ENCODE measurements at regions not wholly inside any gene's neighbourhood (a gene's known extent, or its start where the extent isn't known, plus 50 kb on each side); places are given as distances from the start of the nearest gene placed in this dataset.

DNA sequence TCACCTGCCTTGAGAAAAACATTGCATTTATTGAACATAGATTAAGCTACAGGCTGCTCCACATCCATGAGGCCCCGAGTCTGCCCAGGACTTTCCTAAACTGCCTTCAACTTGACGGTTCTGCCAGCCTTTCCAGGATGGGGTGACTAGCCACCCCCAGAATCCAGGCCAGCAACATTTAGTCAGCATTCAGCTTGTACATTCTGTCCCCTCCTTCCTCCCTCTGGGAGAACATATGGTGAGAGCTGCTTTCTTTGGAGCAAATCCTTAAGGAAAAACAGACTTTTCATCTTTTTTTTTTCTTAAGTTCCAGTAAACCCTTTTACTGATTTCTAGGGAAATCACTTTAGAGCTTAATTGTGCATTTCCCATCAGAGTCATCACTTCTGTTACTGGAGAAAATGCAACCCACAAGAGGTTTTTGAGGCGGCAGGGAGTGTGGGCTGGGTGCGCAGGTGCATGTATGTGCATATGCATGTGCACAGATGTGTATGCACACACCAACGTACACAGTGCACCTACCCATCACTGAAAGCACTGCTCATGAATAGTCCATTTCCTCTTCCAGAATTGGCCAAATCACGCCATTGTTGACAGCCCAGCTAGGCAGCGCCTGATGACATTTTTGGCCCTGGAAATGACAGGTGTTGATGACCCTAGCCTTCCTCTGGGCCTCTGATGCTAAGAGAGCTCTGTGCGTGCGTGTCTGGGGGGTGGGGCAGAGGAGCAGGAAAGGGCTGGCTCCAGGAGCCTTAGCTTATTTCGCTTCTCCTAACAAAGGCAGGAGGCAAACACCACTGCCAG lies 145.6 kb downstream of the HSD17B3 start:
- Histone ChIP-seq H2BK5ac (ENCODE audit: low read depth, low read length) (no peak overlapping the region), H3K4me2 (ENCODE audit: insufficient read depth in 1 of 2, low read depth in 2 of 2, low read length in 2 of 2) (no peak overlapping the region), H3K27ac (ENCODE audit: low read depth, low read length) (no peak overlapping the region), H4K20me1 (replicated peaks in 1 of 2; ENCODE audit: control insufficient read depth in 1 of 2, insufficient read depth in 2 of 2, low read length in 2 of 2) (peaks cover 0 to 4% of the 10 kb centered on the region in 2 experiments), H4K5ac (ENCODE audit: insufficient read length, low read depth, low read length) (no peak overlapping the region), H3K9me3 (ENCODE audit: insufficient read depth in 2 of 2, low read depth in 1 of 2, low read length in 1 of 2) (no peaks in the 10 kb centered on the region), H3K9ac (replicated peaks in 1 of 4; ENCODE audit: extremely low read depth in 1 of 4, low read depth in 3 of 4, low read length in 3 of 4) (peak overlapping the region in 1 of 4 experiments; percentile 4; a peak in 2 of 7 replicates), H2BK20ac (ENCODE audit: low read length) (no peak overlapping the region), H2BK12ac (ENCODE audit: low read depth, low read length) (no peak overlapping the region), H3K18ac (ENCODE audit: extremely low read depth, low read length) (0 out of 2 replicates have a peak overlapping the region, but pooled peaks have one; percentile 49), H3K4me1 (replicated peaks in 1 of 4; ENCODE audit: control insufficient read depth in 3 of 4, insufficient read depth in 4 of 4, low read length in 3 of 4) (no peaks in the 10 kb centered on the region; a peak in 3 of 7 replicates), H3K56ac (replicated peaks; ENCODE audit: insufficient read length, low read depth, low read length) (no peak overlapping the region), H3K27me3 (replicated peaks in 1 of 4; ENCODE audit: control insufficient read depth in 3 of 4, extremely low read depth in 1 of 4, insufficient read depth in 3 of 4, low read length in 3 of 4) (no peaks in the 10 kb centered on the region; a peak in 1 of 7 replicates), H2BK120ac (replicated peaks; ENCODE audit: low read depth, low read length) (no peak overlapping the region), H3K14ac (ENCODE audit: insufficient read length) (no peak overlapping the region), H2BK15ac (ENCODE audit: low read length) (no peak overlapping the region), H4K91ac (replicated peaks; ENCODE audit: insufficient read length, low read length) (no peak overlapping the region), H2AK5ac (ENCODE audit: low read depth, low read length) (no peak overlapping the region), H3K4me3 (ENCODE audit: extremely low read depth in 1 of 4, insufficient read depth in 2 of 4, low read depth in 3 of 4, low read length in 4 of 4) (no peak overlapping the region), H3K79me1 (ENCODE audit: low read depth, low read length) (no peaks in the 10 kb centered on the region), H3K23ac (ENCODE audit: insufficient read length) (no peak overlapping the region), H3K79me2 (ENCODE audit: control insufficient read depth in 1 of 2, insufficient read depth in 2 of 2, low read length in 2 of 2) (no peaks in the 10 kb centered on the region), H3K23me2 (ENCODE audit: low read depth, low read length) (peaks cover 6% of the 10 kb centered on the region; the same call in 1 of the 2 replicates), H2AFZ (ENCODE audit: low read length) (0 out of 2 replicates have a peak overlapping the region, but pooled peaks have one; percentile 8), H3K36me3 (ENCODE audit: control insufficient read depth in 2 of 4, insufficient read depth in 4 of 4, low read length in 3 of 4) (no peaks in the 10 kb centered on the region), H4K8ac (ENCODE audit: extremely low read depth, insufficient read depth, low read length) (no peak overlapping the region), H3K4ac (replicated peaks; ENCODE audit: insufficient read length, low read depth, low read length) (no peak overlapping the region)
- POLR2A ChIA-PET (ENCODE audit: partially characterized antibody), result interaction anchor here (0.6 to 1.3 kb wide), 2 partner anchors 14 to 62 kb away, joined by 3 to 4 read pairs; no protein-coding TSS in a partner anchor
- DNase-seq (ENCODE audit: low read depth in 1 of 2, low spot score in 2 of 2) (no peak), FAIRE-seq (no peak)
- 81% methylated on average over 10 of the region's 10 CpGs; no CpG with 5 or more reads in 1 of the 2 experiments for WGBS, 2 experiments (ENCODE audit: extremely low coverage in 1 of 2, insufficient coverage in 1 of 2, insufficient read length in 1 of 2, insufficient replicate concordance in 2 of 2, low coverage in 1 of 2, low lambda C conversion rate in 2 of 2, missing lambda C conversion rate in 1 of 2)
- CTCF ChIA-PET (ENCODE audit: partially characterized antibody), result interaction anchor here (0.6 to 2.1 kb wide), 3 partner anchors 20 to 67 kb away, joined by 3 to 4 read pairs (median 3); no protein-coding TSS in a partner anchor
- TF ChIP-seq POLR2AphosphoS5 (IDR thresholded peaks at IDR 0.05; ENCODE audit: low read depth, low read length), result no peak
- TF ChIP-seq, protein P1, sequence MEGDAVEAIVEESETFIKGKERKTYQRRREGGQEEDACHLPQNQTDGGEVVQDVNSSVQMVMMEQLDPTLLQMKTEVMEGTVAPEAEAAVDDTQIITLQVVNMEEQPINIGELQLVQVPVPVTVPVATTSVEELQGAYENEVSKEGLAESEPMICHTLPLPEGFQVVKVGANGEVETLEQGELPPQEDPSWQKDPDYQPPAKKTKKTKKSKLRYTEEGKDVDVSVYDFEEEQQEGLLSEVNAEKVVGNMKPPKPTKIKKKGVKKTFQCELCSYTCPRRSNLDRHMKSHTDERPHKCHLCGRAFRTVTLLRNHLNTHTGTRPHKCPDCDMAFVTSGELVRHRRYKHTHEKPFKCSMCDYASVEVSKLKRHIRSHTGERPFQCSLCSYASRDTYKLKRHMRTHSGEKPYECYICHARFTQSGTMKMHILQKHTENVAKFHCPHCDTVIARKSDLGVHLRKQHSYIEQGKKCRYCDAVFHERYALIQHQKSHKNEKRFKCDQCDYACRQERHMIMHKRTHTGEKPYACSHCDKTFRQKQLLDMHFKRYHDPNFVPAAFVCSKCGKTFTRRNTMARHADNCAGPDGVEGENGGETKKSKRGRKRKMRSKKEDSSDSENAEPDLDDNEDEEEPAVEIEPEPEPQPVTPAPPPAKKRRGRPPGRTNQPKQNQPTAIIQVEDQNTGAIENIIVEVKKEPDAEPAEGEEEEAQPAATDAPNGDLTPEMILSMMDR (IDR thresholded peaks at IDR 0.05; ENCODE audit: control extremely low read depth in 1 of 3, insufficient read depth in 1 of 3, low read depth in 1 of 3, low read length in 3 of 3), result no peak
- no peak for TF ChIP-seq EP300 (IDR thresholded peaks at IDR 0.05; ENCODE audit: borderline replicate concordance in 1 of 2, low read depth in 2 of 2, low read length in 2 of 2)
- no peak for TF ChIP-seq RXRA (IDR thresholded peaks at IDR 0.05; ENCODE audit: insufficient read depth, low read depth, low read length)
- TF ChIP-seq TCF12 (IDR thresholded peaks at IDR 0.05; ENCODE audit: low read depth, low read length), result no peak
- no peak for TF ChIP-seq SAP30 (IDR thresholded peaks at IDR 0.05; ENCODE audit: insufficient read depth, insufficient replicate concordance, low read length)
- no peak for TF ChIP-seq SRF (IDR thresholded peaks at IDR 0.05; ENCODE audit: low read depth, low read length)
- no peak for TF ChIP-seq POU5F1 (IDR thresholded peaks at IDR 0.05; ENCODE audit: low read depth, low read length)
- TF ChIP-seq KDM1A (IDR thresholded peaks at IDR 0.05; ENCODE audit: borderline replicate concordance, low read length), result no peak
